H1 (cell line): ENCODE measurements at regions not wholly inside any gene's neighbourhood (a gene's known extent, or its start where the extent isn't known, plus 50 kb on each side); places are given as distances from the start of the nearest gene placed in this dataset.

Experiments
- CTCF ChIP-seq, 3 experiments: IDR thresholded peaks; 1 replicate in 2 of 3; 2 replicates in 1 of 3; pipeline versions ENCODE4 v1.5.1 to v1.6.1; 2011; ENCODE audit warnings: low read length in 3 of 3, mild to moderate bottlenecking in 3 of 3, inconsistent platforms in 2 of 3, low read depth in 1 of 3, moderate library complexity in 1 of 3; ENCODE audit not compliant: insufficient read depth in 1 of 3; ENCODE audit errors: control extremely low read depth in 1 of 3
- EP300 ChIP-seq, 2 experiments: IDR thresholded peaks; 1 replicate in 1 of 2; 2 replicates in 1 of 2; pipeline ENCODE4 v1.6.1; 2011 to 2012; ENCODE audit warnings: low read depth in 2 of 2, low read length in 2 of 2, mild to moderate bottlenecking in 2 of 2, borderline replicate concordance in 1 of 2, inconsistent platforms in 1 of 2, moderate library complexity in 1 of 2
- RBBP5 ChIP-seq: IDR thresholded peaks from 2 replicates; pipeline ENCODE4 v1.7.1; 2012; ENCODE audit warnings: low read depth, mild to moderate bottlenecking, inconsistent platforms, low read length, moderate library complexity, borderline replicate concordance
- YY1 ChIP-seq: IDR thresholded peaks from 2 replicates; pipeline ENCODE4 v1.6.1; 2011; ENCODE audit warnings: low read depth, mild to moderate bottlenecking, low read length

GRCh38 chr1:43069461-43070050, 102.5 kb downstream of the EBNA1BP2 start:
- TF ChIP-seq CTCF (IDR thresholded peaks at IDR 0.05; ENCODE audit: control extremely low read depth in 1 of 3, insufficient read depth in 1 of 3, low read depth in 1 of 3, low read length in 3 of 3) (no peak), YY1 (no peak), EP300 (IDR thresholded peaks at IDR 0.05; ENCODE audit: borderline replicate concordance in 1 of 2, low read depth in 2 of 2, low read length in 2 of 2) (no peak), RBBP5 (no peak)
